PC-9 (cell line): ENCODE measurements at regions not wholly inside any gene's neighbourhood (a gene's known extent, or its start where the extent isn't known, plus 50 kb on each side); places are given as distances from the start of the nearest gene placed in this dataset.

Experiments used
- BruUV-seq: library from RNA; stranded (reverse); fragments of 400-500 nt; replicated peaks from 2 replicates; lab custom pipeline; 2021; lab: Mats Ljungman, UMichigan
- CTCF ChIA-PET: fragments of 300-600 bp; sonication (Branson Sonifier 250); formaldehyde crosslinking; loops from one replicate; lab custom pipeline; 2022; ENCODE audit warnings: antibody characterized with exemption; lab: Charles Lee
- POLR2A ChIA-PET: fragments of 300-600 bp; sonication (Branson Sonifier 250); formaldehyde crosslinking; loops from one replicate; lab custom pipeline; 2022; ENCODE audit warnings: antibody characterized with exemption; ENCODE audit not compliant: unreplicated experiment; lab: Charles Lee
- DNase-seq, 2 experiments: peaks; one replicate each; pipeline versions ENCODE4 v3.0.0 to v3.0.0-alpha.2; 2015 to 2022; ENCODE audit warnings: mixed read lengths in 1 of 2
- H2AFZ ChIP-seq: fragments of 200-600 bp; sonication (generic); 2 replicates; pipeline ENCODE4 v1.8.1; 2017; ENCODE audit warnings: antibody characterized with exemption
- H3F3A ChIP-seq: fragments of 200-600 bp; sonication (generic); 2 replicates; pipeline ENCODE4 v1.8.1; 2017; ENCODE audit warnings: antibody characterized with exemption, mild to moderate bottlenecking, low read depth; ENCODE audit not compliant: insufficient read depth
- H3K27ac ChIP-seq: fragments of 200-600 bp; sonication (generic); 2 replicates; pipeline ENCODE4 v1.6.1; 2016; ENCODE audit warnings: mixed run types
- H3K27me3 ChIP-seq: fragments of 200-600 bp; sonication (generic); 2 replicates; pipeline ENCODE4 v1.6.1; 2016; ENCODE audit warnings: low read depth, mixed run types; ENCODE audit not compliant: insufficient read depth
- H3K36me3 ChIP-seq: fragments of 200-600 bp; sonication (generic); 2 replicates; pipeline ENCODE4 v1.6.1; 2016; ENCODE audit warnings: low read depth, mixed run types
- H3K4me1 ChIP-seq: fragments of 200-600 bp; sonication (generic); replicated peaks from 2 replicates; pipeline ENCODE4 v1.6.1; 2016; ENCODE audit warnings: mixed run types; ENCODE audit not compliant: insufficient read depth
- H3K4me2 ChIP-seq: fragments of 200-600 bp; sonication (generic); 2 replicates; pipeline ENCODE4 v1.6.1; 2017; ENCODE audit warnings: mixed run types
- H3K4me3 ChIP-seq: fragments of 200-600 bp; sonication (generic); 2 replicates; pipeline ENCODE4 v1.6.1; 2016; ENCODE audit warnings: mixed run types
- H3K79me2 ChIP-seq: fragments of 200-600 bp; sonication (generic); 2 replicates; pipeline ENCODE4 v1.6.1; 2017; ENCODE audit warnings: low read depth, mixed run types
- H3K9me2 ChIP-seq: fragments of 200-600 bp; sonication (generic); 2 replicates; pipeline ENCODE4 v1.8.1; 2017; ENCODE audit warnings: mild to moderate bottlenecking; ENCODE audit not compliant: insufficient read depth
- H3K9me3 ChIP-seq: fragments of 200-600 bp; sonication (generic); 2 replicates; pipeline ENCODE4 v1.8.1; 2016; ENCODE audit warnings: low read depth; ENCODE audit not compliant: insufficient read depth
- H4K20me1 ChIP-seq: fragments of 200-600 bp; sonication (generic); 2 replicates; pipeline ENCODE4 v1.8.1; 2017; ENCODE audit not compliant: insufficient read depth
- CTCF ChIP-seq: fragments of 200-600 bp; sonication (generic); conservative IDR thresholded peaks from 2 replicates; pipeline ENCODE4 v1.6.1; 2017; ENCODE audit warnings: mixed run types, antibody characterized with exemption, mild to moderate bottlenecking, moderate library complexity
- EZH2 ChIP-seq: fragments of 200-600 bp; sonication (generic); IDR thresholded peaks from 2 replicates; pipeline ENCODE4 v1.8.0; 2017; ENCODE audit warnings: antibody characterized with exemption, low read depth
- intact Hi-C: fragments of 100-400 bp; cut with micrococcal nuclease; formaldehyde crosslinking; loops from one replicate; pipeline ENCODE4 v1.10.0; 2022; ENCODE audit not compliant: unreplicated experiment

GRCh38 chr1:65691152-65691900, 101.4 kb upstream of the PDE4B start:
- intact Hi-C loops, result no loop called here
- TF ChIP-seq EZH2, result no peak
- TF ChIP-seq CTCF, result no peak

DNA sequence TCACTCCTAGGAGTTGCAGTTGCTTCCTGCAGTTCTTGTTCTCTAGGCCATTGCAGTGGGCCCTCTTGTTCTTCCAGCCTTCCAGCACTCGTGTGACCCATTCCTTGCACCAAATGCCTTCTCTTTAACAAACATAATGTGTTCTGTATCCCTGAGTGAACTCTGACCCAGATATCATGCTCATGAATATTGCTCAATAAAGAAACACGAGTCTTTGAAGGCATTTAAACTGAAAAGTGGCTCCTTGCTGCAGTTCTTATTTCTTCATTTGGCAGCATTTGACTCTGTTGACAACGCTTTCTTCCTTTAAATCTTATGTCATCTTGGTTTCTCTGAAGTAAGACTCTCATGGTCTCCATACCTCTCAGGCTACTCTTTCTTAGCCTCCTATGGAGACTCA, 100.7 kb upstream of the PDE4B start:
- ChIA-PET CTCF (no interaction called here), POLR2A (no interaction called here)
- DNase-seq, result no peak
- Histone ChIP-seq H2AFZ (no peak overlapping the region), H3F3A (no peaks in the 10 kb centered on the region; the same call in 1 of the 2 replicates), H3K4me1 (0 out of 2 replicates have a peak, but pooled peaks cover 4% of the 10 kb centered on the region), H3K27me3 (no peaks in the 10 kb centered on the region), H3K9me3 (no peaks in the 10 kb centered on the region), H3K4me3 (no peak overlapping the region), H4K20me1 (no peaks in the 10 kb centered on the region), H3K9me2 (no peaks in the 10 kb centered on the region), H3K27ac (no peak overlapping the region), H3K79me2 (no peaks in the 10 kb centered on the region), H3K4me2 (no peak overlapping the region), H3K36me3 (no peaks in the 10 kb centered on the region)
- intact Hi-C loops, result no loop called here
- no peak for TF ChIP-seq CTCF
- no peak for TF ChIP-seq EZH2
- BruUV-seq, result no TSS peak

More at GRCh38 chr1:65691152-65691900, 101.4 kb upstream of the PDE4B start:
- CTCF ChIA-PET, result no interaction called here
- no peaks in the 10 kb centered on the region for H3K79me2 ChIP-seq
- H3K27ac ChIP-seq, result no peak overlapping the region
- H3K4me3 ChIP-seq, result no peak overlapping the region
- 0 out of 2 replicates have a peak, but pooled peaks cover 4% of the 10 kb centered on the region for H3K4me1 ChIP-seq
- no peaks in the 10 kb centered on the region for H3K27me3 ChIP-seq
- no peak overlapping the region for H2AFZ ChIP-seq
- H3K9me2 ChIP-seq, result no peaks in the 10 kb centered on the region
- POLR2A ChIA-PET, result interaction anchor here (0.5 kb wide), 1 partner anchor 255 kb away, joined by 6 read pairs; no protein-coding TSS in a partner anchor
- H4K20me1 ChIP-seq, result no peaks in the 10 kb centered on the region
- H3K36me3 ChIP-seq, result no peaks in the 10 kb centered on the region
- no peaks in the 10 kb centered on the region for H3K9me3 ChIP-seq
- no TSS peak for BruUV-seq
- no peaks in the 10 kb centered on the region; the same call in 1 of the 2 replicates for H3F3A ChIP-seq
- no peak overlapping the region for H3K4me2 ChIP-seq
- no peak for DNase-seq

GRCh38 chr1:65694126-65694525, 98.6 kb upstream of the PDE4B start:
- no peaks in the 10 kb centered on the region for H3K36me3 ChIP-seq
- no peak overlapping the region for H3K27ac ChIP-seq
- no peaks in the 10 kb centered on the region for H3K9me2 ChIP-seq
- intact Hi-C loops, result no loop called here
- ChIA-PET CTCF (no interaction called here), POLR2A (no interaction called here)
- H4K20me1 ChIP-seq, result no peaks in the 10 kb centered on the region
- H3K4me2 ChIP-seq, result no peak overlapping the region
- no peaks in the 10 kb centered on the region for H3K27me3 ChIP-seq
- no peaks in the 10 kb centered on the region for H3K79me2 ChIP-seq
- no peak for TF ChIP-seq EZH2
- no peak for TF ChIP-seq CTCF
- no peaks in the 10 kb centered on the region for H3F3A ChIP-seq
- H3K4me1 ChIP-seq, result no peaks in the 10 kb centered on the region
- DNase-seq, result no peak
- BruUV-seq, result no TSS peak
- H3K9me3 ChIP-seq, result no peaks in the 10 kb centered on the region
- H3K4me3 ChIP-seq, result no peak overlapping the region
- H2AFZ ChIP-seq, result no peak overlapping the region
